ENCODE measurements at regions not wholly inside any gene's neighbourhood (a gene's known extent, or its start where the extent isn't known, plus 50 kb on each side); places are given as distances from the start of the nearest gene placed in this dataset.

GRCh38 chr2:234852941-234853340 is 98.9 kb upstream of the SH3BP4 start:
- TF ChIP-seq POLR2AphosphoS5 (IDR thresholded peaks at IDR 0.05; ENCODE audit: low read depth, low read length) = no peak
- no peak for TF ChIP-seq POLR2A (IDR thresholded peaks at IDR 0.05; ENCODE audit: low read depth, low read length)

Measured in GM12891 (cell line).